Aorta (tissue), 5 donors: ENCODE measurements at regions not wholly inside any gene's neighbourhood (a gene's known extent, or its start where the extent isn't known, plus 50 kb on each side); places are given as distances from the start of the nearest gene placed in this dataset.

Experiments
- ATAC-seq: fragments of 200-7000 bp; cut with Tn5 transposase; one replicate; pipeline ENCODE4 v1.9.1; 2022; ENCODE audit warnings: moderate library complexity; ENCODE audit not compliant: low FRiP score
- DNase-seq, 2 donors: peaks; one replicate each; pipeline ENCODE4 v3.0.0-alpha.2; 2020
- H3K27ac ChIP-seq, 2 donors: one replicate each; pipeline ENCODE4 v1.5.1; 2013; ENCODE audit warnings: low read length in 2 of 2, mild to moderate bottlenecking in 2 of 2, moderate library complexity in 2 of 2, control low read depth in 1 of 2, inconsistent platforms in 1 of 2, low read depth in 1 of 2
- H3K27me3 ChIP-seq, 2 donors: one replicate each; pipeline ENCODE4 v1.6.1; 2013; ENCODE audit warnings: control low read depth in 1 of 2, low read length in 1 of 2, mild to moderate bottlenecking in 1 of 2, moderate library complexity in 1 of 2; ENCODE audit not compliant: insufficient read depth in 2 of 2, control insufficient read depth in 1 of 2
- H3K36me3 ChIP-seq, 2 donors: one replicate each; pipeline ENCODE4 v1.6.1; 2013; ENCODE audit warnings: control low read depth in 1 of 2, low read length in 1 of 2, mild to moderate bottlenecking in 1 of 2; ENCODE audit not compliant: insufficient read depth in 2 of 2, control insufficient read depth in 1 of 2
- H3K4me1 ChIP-seq, 2 donors: one replicate each; pipeline ENCODE4 v1.6.1; 2013; ENCODE audit warnings: low read length in 2 of 2, control low read depth in 1 of 2, mild to moderate bottlenecking in 1 of 2, moderate library complexity in 1 of 2; ENCODE audit not compliant: insufficient read depth in 2 of 2, control insufficient read depth in 1 of 2
- H3K4me3 ChIP-seq, 2 donors: one replicate each; pipeline ENCODE4 v1.5.1; 2013; ENCODE audit warnings: low read length in 2 of 2, control low read depth in 1 of 2, mild to moderate bottlenecking in 1 of 2
- H3K9me3 ChIP-seq: one replicate; pipeline ENCODE4 v1.6.1; 2013; ENCODE audit warnings: mild to moderate bottlenecking, low read length; ENCODE audit not compliant: control insufficient read depth
- WGBS, 2 donors: extraction: QIAGEN DNeasy Blood & Tissue Kit; methylation state at CpG; one replicate each; pipeline ENCODE4 v1.1.7; 2013; 5-methylcytosine and 5-hydroxymethylcytosine counted together
- intact Hi-C, 2 donors: fragments of 100-400 bp; cut with DNase I; formaldehyde crosslinking; loops; one replicate each; pipeline versions ENCODE4 v1.14.2 to v1.15.0; 2022
- donor health status: healthy with polysubstance abuse.
- donor health status: Bipolar disorder and iron deficiency.
- donor health status: DM: no; HTN: no; CAD: no.
- donor health status: DM: no; HTN: no; CAD: no.
- donor health status: DM: yes; HTN: yes; CAD: no.

GRCh38 chr20:50387218-50387995 is 122.8 kb upstream of the PTPN1 start:
- no peaks in the 10 kb centered on the region for H3K9me3 ChIP-seq
- 56 to 62% methylated on average over 21 of the region's 21 CpGs for WGBS, 2 donors
- intact Hi-C loops: no loop called here
- no peaks in the 10 kb centered on the region for H3K36me3 ChIP-seq
- H3K27me3 ChIP-seq: no peaks in the 10 kb centered on the region
- H3K4me1 ChIP-seq: peaks cover 0 to 5% of the 10 kb centered on the region in 2 donors
- H3K4me3 ChIP-seq: no peak overlapping the region
- DNase-seq (no peak), ATAC-seq (no peak)
- no peak overlapping the region for H3K27ac ChIP-seq

GRCh38 chr20:50387996-50388332 is 122.2 kb upstream of the PTPN1 start:
- Histone ChIP-seq H3K27ac (peak overlapping the region in 1 of 2 donors; percentile 70), H3K36me3 (no peaks in the 10 kb centered on the region), H3K4me3 (no peak overlapping the region), H3K4me1 (peaks cover 0 to 5% of the 10 kb centered on the region in 2 donors), H3K9me3 (no peaks in the 10 kb centered on the region), H3K27me3 (no peaks in the 10 kb centered on the region)
- WGBS, 2 donors: 3 to 7% methylated on average over 6 of the region's 6 CpGs
- DNase-seq (no peak), ATAC-seq (no peak)
- intact Hi-C loops: no loop called here

DNA sequence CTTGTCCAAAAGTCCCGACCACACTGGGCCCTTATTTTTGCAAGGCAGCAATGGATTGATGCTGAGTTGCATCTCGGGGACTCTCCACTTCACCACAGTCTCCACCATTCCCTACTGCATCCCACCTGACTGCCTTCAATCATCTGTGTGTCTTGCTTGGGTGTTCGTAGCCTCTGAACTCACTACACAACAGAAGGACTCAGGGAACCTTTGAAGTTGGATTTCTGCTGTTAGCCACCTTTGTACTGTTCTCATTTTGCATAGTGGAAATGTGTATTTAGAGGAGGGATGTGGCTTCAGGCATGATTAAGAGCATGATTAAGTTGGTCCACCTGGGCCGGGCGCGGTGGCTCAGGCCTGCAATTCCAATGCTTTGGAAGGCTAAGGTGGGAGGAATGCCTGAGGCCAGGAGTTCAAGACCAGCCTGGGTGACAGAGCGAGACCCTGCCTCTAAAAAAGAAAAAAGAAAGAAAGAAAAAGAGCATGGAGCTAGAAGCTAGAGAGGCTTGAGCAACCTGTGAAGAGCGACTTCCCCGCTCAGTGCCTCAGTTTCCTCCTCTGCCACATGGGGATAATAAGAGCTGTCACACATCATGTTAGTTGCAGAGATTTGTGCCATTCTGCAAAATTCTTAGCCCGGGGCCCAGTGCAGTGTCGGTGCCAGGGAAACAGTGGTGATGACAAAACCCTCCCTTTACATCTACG is 121.3 kb upstream of the PTPN1 start:
- no peak overlapping the region for H3K4me3 ChIP-seq
- H3K9me3 ChIP-seq: no peaks in the 10 kb centered on the region
- intact Hi-C loops: no loop called here
- H3K27ac ChIP-seq: peak overlapping the region; percentile 23 to 28
- H3K36me3 ChIP-seq: no peaks in the 10 kb centered on the region
- H3K27me3 ChIP-seq: no peaks in the 10 kb centered on the region
- ATAC-seq (peak; percentile 4), DNase-seq (no peak)
- 57 to 61% methylated on average over 12 of the region's 12 CpGs for WGBS, 2 donors
- peaks cover 0 to 5% of the 10 kb centered on the region in 2 donors for H3K4me1 ChIP-seq

GRCh38 chr20:50389438-50389807 is 120.8 kb upstream of the PTPN1 start:
- Histone ChIP-seq H3K4me1 (peaks cover 0 to 5% of the 10 kb centered on the region in 2 donors), H3K27ac (peak overlapping the region; percentile 23 to 56), H3K9me3 (no peaks in the 10 kb centered on the region), H3K36me3 (no peaks in the 10 kb centered on the region), H3K4me3 (no peak overlapping the region), H3K27me3 (no peaks in the 10 kb centered on the region)
- 7 to 8% methylated on average over 7 of the region's 7 CpGs for whole genome bisulfite sequencing, 2 donors
- intact Hi-C loops: no loop called here
- DNase-seq (peak; percentile 60 to 69), ATAC-seq (peak; percentile 75)

DNA sequence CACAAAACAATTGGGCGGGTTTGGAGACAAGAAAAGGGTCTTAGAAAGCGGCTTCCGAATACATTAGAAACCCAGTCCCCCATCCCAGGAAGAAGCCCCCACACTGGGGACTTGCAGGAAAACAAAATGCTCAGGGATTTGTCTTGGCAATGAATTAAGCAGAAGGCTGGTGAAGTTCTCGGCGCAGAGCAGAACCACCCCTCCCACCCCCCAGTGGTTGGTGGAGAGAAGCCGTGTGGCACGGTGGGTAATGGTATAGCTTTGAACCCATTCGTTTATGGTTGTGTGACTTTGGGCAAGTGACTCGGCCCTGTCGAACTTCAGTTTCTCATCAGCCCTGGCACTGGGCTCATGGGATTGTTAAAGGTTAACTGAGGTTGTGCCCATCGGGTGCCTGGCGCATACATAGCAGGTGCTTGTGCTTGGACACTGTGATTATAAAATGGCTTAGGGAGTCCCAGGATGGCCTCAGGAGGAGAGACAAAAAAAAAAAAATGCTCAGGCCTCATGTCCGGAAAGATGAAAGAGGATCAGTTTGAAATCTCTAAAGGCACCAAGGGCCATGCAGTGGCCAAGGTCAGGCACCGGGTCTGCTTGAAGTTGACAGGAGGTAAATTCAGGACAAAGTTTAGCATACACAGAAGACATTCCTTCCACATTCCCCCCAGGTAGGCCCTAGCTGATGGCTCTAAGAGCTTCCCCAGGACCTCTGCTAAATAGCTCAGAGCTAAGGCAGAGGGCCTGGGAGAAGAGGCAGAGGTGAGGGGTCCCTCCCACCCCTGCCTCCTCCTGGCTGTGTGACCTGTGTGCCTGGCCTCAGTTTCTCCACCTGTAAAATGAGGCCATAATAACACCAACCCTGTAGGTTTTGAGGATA is 120.1 kb upstream of the PTPN1 start:
- Histone ChIP-seq H3K4me1 (peaks cover 0 to 5% of the 10 kb centered on the region in 2 donors), H3K9me3 (no peaks in the 10 kb centered on the region), H3K4me3 (no peak overlapping the region), H3K27me3 (no peaks in the 10 kb centered on the region), H3K27ac (peak overlapping the region; percentile 23 to 56), H3K36me3 (no peaks in the 10 kb centered on the region)
- 33 to 38% methylated on average over 14 of the region's 14 CpGs for WGBS, 2 donors
- DNase-seq (no peak), ATAC-seq (no peak)
- intact Hi-C loops: loop anchor here in 1 of 2 donors (10.0 kb wide), 1 partner anchor 195 kb away; the partner anchor contains the start of gene CEBPB

DNA sequence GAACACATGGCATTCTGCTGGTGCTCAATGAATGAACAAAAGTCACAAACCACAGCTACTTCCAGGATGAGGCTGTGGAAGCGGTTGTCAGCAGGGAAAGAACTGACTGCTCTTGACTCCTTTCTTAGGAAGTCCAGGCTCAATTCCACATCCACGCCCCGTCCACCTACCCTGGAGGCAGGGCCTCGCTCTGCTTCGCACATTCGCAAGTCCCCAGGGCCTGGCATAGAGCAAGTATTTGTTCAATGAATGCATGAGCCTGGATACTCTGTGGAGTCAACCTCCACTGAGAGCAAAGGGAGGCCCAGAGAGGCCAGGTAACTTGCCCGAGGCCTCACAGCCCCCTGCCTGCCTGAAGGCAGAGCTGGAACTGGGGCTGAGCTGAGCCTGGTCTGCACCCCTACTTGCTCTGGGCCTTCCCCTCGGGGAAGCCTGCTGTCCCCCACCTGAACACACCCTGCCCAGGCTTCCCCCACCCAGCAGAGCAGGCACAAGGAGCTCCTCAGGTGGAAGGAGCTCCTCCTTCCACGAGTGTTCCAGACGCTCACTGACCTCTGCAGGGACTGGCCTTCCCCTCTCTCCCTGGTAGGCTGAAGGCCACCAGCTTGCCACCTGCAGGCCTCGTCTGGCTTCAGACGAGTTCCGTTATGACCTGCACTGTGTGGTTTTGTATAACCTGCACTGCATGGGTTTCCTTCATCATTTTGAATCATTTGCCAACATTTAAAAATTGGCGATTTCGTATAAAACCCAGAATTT is 119.3 kb upstream of the PTPN1 start:
- peak overlapping the region in 1 of 2 donors; percentile 56 for H3K27ac ChIP-seq
- intact Hi-C loops: loop anchor here in 1 of 2 donors (10.0 kb wide), 1 partner anchor 196 kb away; the partner anchor contains the start of gene CEBPB
- WGBS, 2 donors: 88 to 90% methylated on average over 15 of the region's 15 CpGs

DNA sequence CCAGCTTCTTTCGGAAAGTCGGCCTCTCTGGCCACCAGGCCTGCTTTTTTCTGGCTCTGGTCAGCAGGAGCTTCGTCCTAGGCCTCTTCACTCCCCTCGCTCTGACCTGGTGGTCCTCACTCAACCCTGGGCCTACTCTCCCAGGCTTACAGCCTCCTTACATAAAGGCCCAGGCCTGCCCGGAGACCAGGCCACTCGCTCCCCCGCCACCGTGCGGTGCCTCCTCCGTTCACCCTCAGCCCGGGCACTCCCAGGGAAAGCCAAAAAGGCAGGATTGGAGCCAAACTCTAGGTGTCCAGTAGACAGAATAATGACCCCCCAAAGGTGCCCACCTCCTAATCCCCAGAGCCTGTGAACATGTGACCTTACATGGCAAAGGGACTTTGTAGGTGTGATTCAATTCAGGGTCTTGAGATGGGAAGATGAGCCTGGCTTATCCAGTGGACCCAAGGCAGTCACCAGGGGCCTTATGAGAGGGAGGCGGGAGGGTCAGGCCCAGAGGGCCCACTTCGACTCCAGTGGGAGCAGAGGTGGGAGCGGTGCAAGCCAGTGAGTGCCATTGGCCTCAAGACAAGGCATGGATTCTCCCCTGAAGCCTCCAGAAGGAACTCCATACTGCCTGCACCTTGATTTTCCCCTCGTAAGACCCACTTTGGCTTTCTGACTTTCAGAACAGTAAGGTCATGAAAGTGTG is 118.6 kb upstream of the PTPN1 start:
- H3K4me1 ChIP-seq: peaks cover 0 to 5% of the 10 kb centered on the region in 2 donors
- ATAC-seq (no peak), DNase-seq (no peak)
- H3K27ac ChIP-seq: peak overlapping the region in 1 of 2 donors; percentile 60
- WGBS, 2 donors: 95 to 96% methylated on average over 15 of the region's 15 CpGs
- H3K36me3 ChIP-seq: no peaks in the 10 kb centered on the region
- intact Hi-C loops: loop anchor here in 1 of 2 donors (10.0 kb wide), 1 partner anchor 197 kb away; the partner anchor contains the start of gene CEBPB
- no peaks in the 10 kb centered on the region for H3K9me3 ChIP-seq
- H3K4me3 ChIP-seq: no peak overlapping the region
- no peaks in the 10 kb centered on the region for H3K27me3 ChIP-seq

More for the DNA sequence above, 119.3 kb upstream of the PTPN1 start:
- peak in 1 of 2 donors; percentile 64 for DNase-seq
- ATAC-seq: no peak
- H3K27me3 ChIP-seq: no peaks in the 10 kb centered on the region
- peaks cover 0 to 5% of the 10 kb centered on the region in 2 donors for H3K4me1 ChIP-seq
- H3K9me3 ChIP-seq: no peaks in the 10 kb centered on the region
- no peak overlapping the region for H3K4me3 ChIP-seq
- no peaks in the 10 kb centered on the region for H3K36me3 ChIP-seq
